GM12878 (cell line): ENCODE measurements at regions not wholly inside any gene's neighbourhood (a gene's known extent, or its start where the extent isn't known, plus 50 kb on each side); places are given as distances from the start of the nearest gene placed in this dataset.

Source experiments
- ATAC-seq: fragments of 200-7000 bp; cut with Tn5 transposase; 3 replicates; pipeline ENCODE4 v1.9.1; 2020; ENCODE audit warnings: mild to moderate bottlenecking, moderate library complexity
- BruUV-seq: library from RNA; stranded (reverse); fragments of 400-500 nt; replicated peaks from 2 replicates; lab custom pipeline; 2021; lab: Mats Ljungman, UMichigan
- CTCF ChIA-PET: fragments of 300-600 bp; sonication (Branson Sonifier 250); formaldehyde crosslinking; extraction: SDS; loops from one replicate; lab custom pipeline; 2021; ENCODE audit warnings: inconsistent platforms; lab: Yijun Ruan, JAX
- POLR2A ChIA-PET: fragments of 350-600 bp; formaldehyde crosslinking; extraction: SDS; loops from one replicate; lab custom pipeline; 2021; ENCODE audit warnings: inconsistent platforms; lab: Charles Lee
- RAD21 ChIA-PET: fragments of 300-600 bp; sonication (Branson Sonifier 250); formaldehyde crosslinking; loops from one replicate; lab custom pipeline; 2023; ENCODE audit warnings: antibody characterized with exemption; ENCODE audit not compliant: unreplicated experiment; lab: Charles Lee
- SMC1A ChIA-PET: fragments of 300-600 bp; sonication (Branson Sonifier 250); formaldehyde crosslinking; loops from one replicate; lab custom pipeline; 2023; ENCODE audit not compliant: unreplicated experiment, uncharacterized antibody; lab: Charles Lee
- DNase-seq: peaks from one replicate; pipeline ENCODE4 v3.0.0-alpha.2; 2011; ENCODE audit warnings: low read depth, low spot score
- FAIRE-seq: peaks from 3 replicates; lab custom pipeline; 2011; peaks lifted over from hg19 to GRCh38; lab: Jason Lieb, UNC
- H2AFZ ChIP-seq: 2 replicates; pipeline ENCODE4 v1.6.0; 2011; ENCODE audit warnings: low read depth, low read length, control low read depth; ENCODE audit not compliant: control insufficient read depth
- H3K27ac ChIP-seq: 2 replicates; pipeline ENCODE4 v1.5.1; 2011; ENCODE audit warnings: control low read depth; ENCODE audit not compliant: control insufficient read depth, insufficient read depth
- H3K27me3 ChIP-seq, 2 experiments: replicated peaks in 1 of 2; 2 replicates each; pipeline versions ENCODE4 v1.6.0 to v1.6.1; 2011; ENCODE audit warnings: low read length in 1 of 2; ENCODE audit not compliant: control insufficient read depth in 2 of 2, insufficient read depth in 2 of 2
- H3K36me3 ChIP-seq, 2 experiments: 2 replicates each; pipeline ENCODE4 v1.5.1; 2011; ENCODE audit warnings: low read length in 1 of 2; ENCODE audit not compliant: control insufficient read depth in 2 of 2, insufficient read depth in 2 of 2
- H3K4me1 ChIP-seq: 2 replicates; pipeline ENCODE4 v1.6.1; 2011; ENCODE audit warnings: mild to moderate bottlenecking, low read length, moderate library complexity, mixed read lengths; ENCODE audit not compliant: control insufficient read depth, insufficient read depth
- H3K4me2 ChIP-seq: 2 replicates; pipeline ENCODE4 v1.6.0; 2011; ENCODE audit warnings: control low read depth; ENCODE audit not compliant: control insufficient read depth, insufficient read depth
- H3K4me3 ChIP-seq: fragments of 200-600 bp; sonication (generic); 2 replicates; pipeline ENCODE4 v1.5.1; 2016
- H3K79me2 ChIP-seq: 2 replicates; pipeline ENCODE4 v1.6.0; 2011; ENCODE audit warnings: low read length; ENCODE audit not compliant: control insufficient read depth, insufficient read depth
- H3K9ac ChIP-seq: 2 replicates; pipeline ENCODE4 v1.8.0; 2011; ENCODE audit warnings: low read length, control low read depth, mixed read lengths; ENCODE audit not compliant: control insufficient read depth, insufficient read depth
- H3K9me3 ChIP-seq: replicated peaks from 3 replicates; pipeline ENCODE4 v1.5.1; 2011; ENCODE audit warnings: mild to moderate bottlenecking, low read length; ENCODE audit not compliant: control insufficient read depth, insufficient read depth
- H4K20me1 ChIP-seq: 2 replicates; pipeline ENCODE4 v1.6.0; 2011; ENCODE audit not compliant: control insufficient read depth, insufficient read depth
- ASH2L ChIP-seq: fragments of 300-600, 200-600 bp; sonication (generic); IDR thresholded peaks from 2 replicates; pipeline ENCODE4 v1.6.1; 2017; ENCODE audit warnings: low read depth, mild to moderate bottlenecking, borderline replicate concordance
- NR2F1 ChIP-seq: fragments of 450-650 bp; conservative IDR thresholded peaks from 2 replicates; pipeline ENCODE4 v1.6.1; 2017; ENCODE audit warnings: mild to moderate bottlenecking
- PML ChIP-seq: IDR thresholded peaks from 2 replicates; pipeline ENCODE4 v1.6.1; 2012; ENCODE audit warnings: low read length, inconsistent platforms
- POLR2A ChIP-seq: IDR thresholded peaks from 2 replicates; pipeline ENCODE4 v1.6.1; 2011; ENCODE audit warnings: low read depth, mild to moderate bottlenecking, low read length
- WGBS: methylation state at CpG from one replicate; pipeline ENCODE4 v1.1.6; 2016; ENCODE audit warnings: low lambda C conversion rate; ENCODE audit not compliant: insufficient replicate concordance, insufficient coverage; ENCODE audit errors: missing lambda C conversion rate; 5-methylcytosine and 5-hydroxymethylcytosine counted together
- in situ Hi-C: fragments of 300-500 bp; cut with MboI; formaldehyde crosslinking; loops from 9 replicates; pipeline ENCODE4 v1.14.3; 2018; ENCODE audit warnings: mixed read lengths
- intact Hi-C: fragments of 100-400 bp; cut with micrococcal nuclease; formaldehyde crosslinking; loops from one replicate; pipeline ENCODE4 v1.14.2; 2022; ENCODE audit not compliant: unreplicated experiment
- TF ChIP-seq, protein P1 (sequence below): IDR thresholded peaks from 2 replicates; pipeline ENCODE4 v1.6.1; 2011; ENCODE audit warnings: borderline replicate concordance, low read depth, mild to moderate bottlenecking, moderate library complexity, low read length; ENCODE audit not compliant: insufficient read depth, poor library complexity, severe bottlenecking
- TF ChIP-seq, protein P2 (sequence below): fragments of 450-650 bp; IDR thresholded peaks from 2 replicates; pipeline ENCODE4 v1.6.1; 2017; ENCODE audit warnings: mild to moderate bottlenecking, moderate library complexity
- TF ChIP-seq, protein P3 (sequence below): fragments of 450-650 bp; IDR thresholded peaks from 2 replicates; pipeline ENCODE4 v1.6.1; 2018; ENCODE audit warnings: borderline replicate concordance, mild to moderate bottlenecking; ENCODE audit not compliant: partially characterized antibody
- TF ChIP-seq, protein P4 (sequence below): fragments of 450-650 bp; IDR thresholded peaks from 2 replicates; pipeline ENCODE4 v1.6.1; 2017; ENCODE audit warnings: antibody characterized with exemption, mild to moderate bottlenecking, moderate library complexity

DNA sequence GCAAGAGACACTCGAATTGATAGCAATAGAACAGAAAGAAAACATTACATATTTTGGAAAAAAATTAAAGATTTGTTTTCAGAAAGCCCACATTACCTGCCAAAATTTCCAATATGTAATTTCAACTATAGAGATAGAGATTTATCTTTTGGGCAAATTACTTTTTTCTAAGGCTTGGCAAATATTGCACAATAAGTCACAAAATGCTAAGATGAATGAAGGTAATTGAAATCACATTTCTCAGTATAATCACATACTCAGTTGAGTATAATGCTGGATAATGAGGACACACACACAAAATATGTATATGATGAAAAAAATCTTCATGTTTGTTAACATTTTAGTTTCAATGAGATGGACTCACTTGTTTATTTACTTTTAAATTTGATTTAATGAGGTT, 189.2 kb upstream of the STXBP6 start:
- ChIA-PET SMC1A (no interaction called here), CTCF (interaction anchor here (2.6 kb wide), 1 partner anchor 529 kb away, joined by 15 read pairs; no protein-coding TSS in a partner anchor)
- no peak for FAIRE-seq

More for the DNA sequence above, 189.2 kb upstream of the STXBP6 start:
- H3K4me2 ChIP-seq: no peak overlapping the region
- H3K27me3 ChIP-seq: no peaks in the 10 kb centered on the region
- H3K9ac ChIP-seq: no peak overlapping the region
- no peak for ATAC-seq
- RAD21 ChIA-PET: no interaction called here
- DNase-seq: no peak
- H3K79me2 ChIP-seq: no peaks in the 10 kb centered on the region
- POLR2A ChIA-PET: no interaction called here
- no peaks in the 10 kb centered on the region for H3K4me1 ChIP-seq
- 8% methylated on average over 1 of the region's 1 CpG for WGBS
- intact Hi-C loops: no loop called here
- no peaks in the 10 kb centered on the region for H3K9me3 ChIP-seq
- BruUV-seq: no TSS peak
- H2AFZ ChIP-seq: no peak overlapping the region
- TF ChIP-seq, protein P1, sequence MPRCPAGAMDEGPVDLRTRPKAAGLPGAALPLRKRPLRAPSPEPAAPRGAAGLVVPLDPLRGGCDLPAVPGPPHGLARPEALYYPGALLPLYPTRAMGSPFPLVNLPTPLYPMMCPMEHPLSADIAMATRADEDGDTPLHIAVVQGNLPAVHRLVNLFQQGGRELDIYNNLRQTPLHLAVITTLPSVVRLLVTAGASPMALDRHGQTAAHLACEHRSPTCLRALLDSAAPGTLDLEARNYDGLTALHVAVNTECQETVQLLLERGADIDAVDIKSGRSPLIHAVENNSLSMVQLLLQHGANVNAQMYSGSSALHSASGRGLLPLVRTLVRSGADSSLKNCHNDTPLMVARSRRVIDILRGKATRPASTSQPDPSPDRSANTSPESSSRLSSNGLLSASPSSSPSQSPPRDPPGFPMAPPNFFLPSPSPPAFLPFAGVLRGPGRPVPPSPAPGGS: no peak
- TF ChIP-seq ASH2L (no peak), POLR2A (no peak), PML (no peak), NR2F1 (no peak)
- TF ChIP-seq, protein P2, sequence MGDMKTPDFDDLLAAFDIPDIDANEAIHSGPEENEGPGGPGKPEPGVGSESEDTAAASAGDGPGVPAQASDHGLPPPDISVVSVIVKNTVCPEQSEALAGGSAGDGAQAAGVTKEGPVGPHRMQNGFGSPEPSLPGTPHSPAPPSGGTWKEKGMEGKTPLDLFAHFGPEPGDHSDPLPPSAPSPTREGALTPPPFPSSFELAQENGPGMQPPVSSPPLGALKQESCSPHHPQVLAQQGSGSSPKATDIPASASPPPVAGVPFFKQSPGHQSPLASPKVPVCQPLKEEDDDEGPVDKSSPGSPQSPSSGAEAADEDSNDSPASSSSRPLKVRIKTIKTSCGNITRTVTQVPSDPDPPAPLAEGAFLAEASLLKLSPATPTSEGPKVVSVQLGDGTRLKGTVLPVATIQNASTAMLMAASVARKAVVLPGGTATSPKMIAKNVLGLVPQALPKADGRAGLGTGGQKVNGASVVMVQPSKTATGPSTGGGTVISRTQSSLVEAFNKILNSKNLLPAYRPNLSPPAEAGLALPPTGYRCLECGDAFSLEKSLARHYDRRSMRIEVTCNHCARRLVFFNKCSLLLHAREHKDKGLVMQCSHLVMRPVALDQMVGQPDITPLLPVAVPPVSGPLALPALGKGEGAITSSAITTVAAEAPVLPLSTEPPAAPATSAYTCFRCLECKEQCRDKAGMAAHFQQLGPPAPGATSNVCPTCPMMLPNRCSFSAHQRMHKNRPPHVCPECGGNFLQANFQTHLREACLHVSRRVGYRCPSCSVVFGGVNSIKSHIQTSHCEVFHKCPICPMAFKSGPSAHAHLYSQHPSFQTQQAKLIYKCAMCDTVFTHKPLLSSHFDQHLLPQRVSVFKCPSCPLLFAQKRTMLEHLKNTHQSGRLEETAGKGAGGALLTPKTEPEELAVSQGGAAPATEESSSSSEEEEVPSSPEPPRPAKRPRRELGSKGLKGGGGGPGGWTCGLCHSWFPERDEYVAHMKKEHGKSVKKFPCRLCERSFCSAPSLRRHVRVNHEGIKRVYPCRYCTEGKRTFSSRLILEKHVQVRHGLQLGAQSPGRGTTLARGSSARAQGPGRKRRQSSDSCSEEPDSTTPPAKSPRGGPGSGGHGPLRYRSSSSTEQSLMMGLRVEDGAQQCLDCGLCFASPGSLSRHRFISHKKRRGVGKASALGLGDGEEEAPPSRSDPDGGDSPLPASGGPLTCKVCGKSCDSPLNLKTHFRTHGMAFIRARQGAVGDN: no peak
- TF ChIP-seq, protein P3, sequence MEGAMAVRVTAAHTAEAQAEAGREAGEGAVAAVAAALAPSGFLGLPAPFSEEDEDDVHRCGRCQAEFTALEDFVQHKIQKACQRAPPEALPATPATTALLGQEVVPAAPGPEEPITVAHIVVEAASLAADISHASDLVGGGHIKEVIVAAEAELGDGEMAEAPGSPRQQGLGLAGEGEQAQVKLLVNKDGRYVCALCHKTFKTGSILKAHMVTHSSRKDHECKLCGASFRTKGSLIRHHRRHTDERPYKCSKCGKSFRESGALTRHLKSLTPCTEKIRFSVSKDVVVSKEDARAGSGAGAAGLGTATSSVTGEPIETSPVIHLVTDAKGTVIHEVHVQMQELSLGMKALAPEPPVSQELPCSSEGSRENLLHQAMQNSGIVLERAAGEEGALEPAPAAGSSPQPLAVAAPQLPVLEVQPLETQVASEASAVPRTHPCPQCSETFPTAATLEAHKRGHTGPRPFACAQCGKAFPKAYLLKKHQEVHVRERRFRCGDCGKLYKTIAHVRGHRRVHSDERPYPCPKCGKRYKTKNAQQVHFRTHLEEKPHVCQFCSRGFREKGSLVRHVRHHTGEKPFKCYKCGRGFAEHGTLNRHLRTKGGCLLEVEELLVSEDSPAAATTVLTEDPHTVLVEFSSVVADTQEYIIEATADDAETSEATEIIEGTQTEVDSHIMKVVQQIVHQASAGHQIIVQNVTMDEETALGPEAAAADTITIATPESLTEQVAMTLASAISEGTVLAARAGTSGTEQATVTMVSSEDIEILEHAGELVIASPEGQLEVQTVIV: no peak
- TF ChIP-seq, protein P4, sequence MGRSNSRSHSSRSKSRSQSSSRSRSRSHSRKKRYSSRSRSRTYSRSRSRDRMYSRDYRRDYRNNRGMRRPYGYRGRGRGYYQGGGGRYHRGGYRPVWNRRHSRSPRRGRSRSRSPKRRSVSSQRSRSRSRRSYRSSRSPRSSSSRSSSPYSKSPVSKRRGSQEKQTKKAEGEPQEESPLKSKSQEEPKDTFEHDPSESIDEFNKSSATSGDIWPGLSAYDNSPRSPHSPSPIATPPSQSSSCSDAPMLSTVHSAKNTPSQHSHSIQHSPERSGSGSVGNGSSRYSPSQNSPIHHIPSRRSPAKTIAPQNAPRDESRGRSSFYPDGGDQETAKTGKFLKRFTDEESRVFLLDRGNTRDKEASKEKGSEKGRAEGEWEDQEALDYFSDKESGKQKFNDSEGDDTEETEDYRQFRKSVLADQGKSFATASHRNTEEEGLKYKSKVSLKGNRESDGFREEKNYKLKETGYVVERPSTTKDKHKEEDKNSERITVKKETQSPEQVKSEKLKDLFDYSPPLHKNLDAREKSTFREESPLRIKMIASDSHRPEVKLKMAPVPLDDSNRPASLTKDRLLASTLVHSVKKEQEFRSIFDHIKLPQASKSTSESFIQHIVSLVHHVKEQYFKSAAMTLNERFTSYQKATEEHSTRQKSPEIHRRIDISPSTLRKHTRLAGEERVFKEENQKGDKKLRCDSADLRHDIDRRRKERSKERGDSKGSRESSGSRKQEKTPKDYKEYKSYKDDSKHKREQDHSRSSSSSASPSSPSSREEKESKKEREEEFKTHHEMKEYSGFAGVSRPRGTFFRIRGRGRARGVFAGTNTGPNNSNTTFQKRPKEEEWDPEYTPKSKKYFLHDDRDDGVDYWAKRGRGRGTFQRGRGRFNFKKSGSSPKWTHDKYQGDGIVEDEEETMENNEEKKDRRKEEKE: no peak
- TF ChIP-seq, all 136 proteins: peak for 0
- Histone ChIP-seq H4K20me1 (no peaks in the 10 kb centered on the region), H3K36me3 (no peaks in the 10 kb centered on the region), H3K4me3 (no peak overlapping the region), H3K27ac (no peak overlapping the region)
- in situ Hi-C loops: no loop called here
